SJSA1 (cell line): ENCODE measurements at regions not wholly inside any gene's neighbourhood (a gene's known extent, or its start where the extent isn't known, plus 50 kb on each side); places are given as distances from the start of the nearest gene placed in this dataset.
"Not testable (repeated sequence)": the region's sequence is repeated elsewhere in the genome, so short reads cannot be mapped to it uniquely, and the experiment has no call there.

Experiments used
- DNase-seq, 2 experiments: peaks; one replicate each; pipeline ENCODE4 v3.0.0-alpha.2; 2015 to 2020; ENCODE audit warnings: low spot score in 2 of 2, low read depth in 1 of 2
- H3K27ac ChIP-seq: fragments of 250-450 bp; sonication (Bioruptor Pico); 2 replicates; pipeline ENCODE4 v1.5.1; 2020; ENCODE audit warnings: mild to moderate bottlenecking, moderate library complexity
- H3K27me3 ChIP-seq: fragments of 250-450 bp; sonication (Bioruptor Pico); replicated peaks from 2 replicates; pipeline ENCODE4 v1.5.1; 2020; ENCODE audit warnings: mild to moderate bottlenecking, moderate library complexity
- H3K36me3 ChIP-seq: fragments of 250-450 bp; sonication (Bioruptor Pico); 2 replicates; pipeline ENCODE4 v1.5.1; 2020; ENCODE audit warnings: mild to moderate bottlenecking
- H3K4me1 ChIP-seq: fragments of 250-450 bp; sonication (Bioruptor Pico); replicated peaks from 2 replicates; pipeline ENCODE4 v1.6.1; 2021; ENCODE audit warnings: mild to moderate bottlenecking
- H3K4me3 ChIP-seq: fragments of 250-450 bp; sonication (Bioruptor Pico); 2 replicates; pipeline ENCODE4 v1.5.1; 2020; ENCODE audit warnings: mild to moderate bottlenecking
- H3K9me3 ChIP-seq: fragments of 250-450 bp; sonication (Bioruptor Pico); replicated peaks from 2 replicates; pipeline ENCODE4 v1.5.1; 2020; ENCODE audit warnings: mild to moderate bottlenecking

GRCh38 chr5:147141580-147141979, 93.2 kb upstream of the STK32A start:
- H3K27me3 ChIP-seq, H3K9me3 ChIP-seq, H3K4me3 ChIP-seq, H3K4me1 ChIP-seq, H3K27ac ChIP-seq, DNase-seq, H3K36me3 ChIP-seq: not testable (repeated sequence)

- Histone ChIP-seq H3K4me1 (no peaks in the 10 kb centered on the region), H3K36me3 (no peaks in the 10 kb centered on the region), H3K4me3 (no peak overlapping the region), H3K27me3 (no peaks in the 10 kb centered on the region), H3K27ac (no peak overlapping the region), H3K9me3 (no peaks in the 10 kb centered on the region)
- DNase-seq, result no peak
Observed at GRCh38 chr5:147143215-147143614, 91.6 kb upstream of the STK32A start.

GRCh38 chr5:147145328-147145727, 89.5 kb upstream of the STK32A start:
- Histone ChIP-seq H3K4me1 (no peaks in the 10 kb centered on the region), H3K9me3 (no peaks in the 10 kb centered on the region), H3K36me3 (no peaks in the 10 kb centered on the region), H3K4me3 (no peak overlapping the region), H3K27ac (no peak overlapping the region), H3K27me3 (no peaks in the 10 kb centered on the region)
- DNase-seq, result no peak

GRCh38 chr5:147148715-147149114, 86.1 kb upstream of the STK32A start:
- no peaks in the 10 kb centered on the region for H3K9me3 ChIP-seq
- no peak overlapping the region for H3K27ac ChIP-seq

GRCh38 chr5:147152086-147152485, 82.7 kb upstream of the STK32A start:
- no peak overlapping the region for H3K4me3 ChIP-seq
- H3K9me3 ChIP-seq, result no peaks in the 10 kb centered on the region
- no peaks in the 10 kb centered on the region for H3K4me1 ChIP-seq
- H3K27me3 ChIP-seq, result peaks cover 2% of the 10 kb centered on the region; the same call in 1 of the 2 replicates
- no peak for DNase-seq
- no peak overlapping the region for H3K27ac ChIP-seq
- no peaks in the 10 kb centered on the region for H3K36me3 ChIP-seq

More at GRCh38 chr5:147148715-147149114, 86.1 kb upstream of the STK32A start:
- Histone ChIP-seq H3K27me3 (0 out of 2 replicates have a peak, but pooled peaks cover 2% of the 10 kb centered on the region), H3K36me3 (no peaks in the 10 kb centered on the region), H3K4me1 (no peaks in the 10 kb centered on the region), H3K4me3 (no peak overlapping the region)
- no peak for DNase-seq

GRCh38 chr5:147154809-147155208, 80.0 kb upstream of the STK32A start:
- Histone ChIP-seq H3K27me3 (peaks cover 2% of the 10 kb centered on the region; the same call in 1 of the 2 replicates), H3K36me3 (no peaks in the 10 kb centered on the region), H3K27ac (no peak overlapping the region), H3K4me3 (no peak overlapping the region), H3K4me1 (no peaks in the 10 kb centered on the region), H3K9me3 (no peaks in the 10 kb centered on the region)
- DNase-seq, result no peak

GRCh38 chr5:147156012-147156411, 78.8 kb upstream of the STK32A start:
- no peak for DNase-seq
- no peak overlapping the region for H3K4me3 ChIP-seq
- no peaks in the 10 kb centered on the region for H3K36me3 ChIP-seq
- H3K27ac ChIP-seq, result no peak overlapping the region
- no peaks in the 10 kb centered on the region for H3K4me1 ChIP-seq
- no peaks in the 10 kb centered on the region; the same call in 1 of the 2 replicates for H3K27me3 ChIP-seq
- H3K9me3 ChIP-seq, result no peaks in the 10 kb centered on the region

GRCh38 chr5:147160902-147161700, 73.7 kb upstream of the STK32A start:
- no peak overlapping the region for H3K4me3 ChIP-seq
- no peaks in the 10 kb centered on the region for H3K9me3 ChIP-seq
- DNase-seq, result no peak
- no peaks in the 10 kb centered on the region for H3K4me1 ChIP-seq
- no peaks in the 10 kb centered on the region for H3K36me3 ChIP-seq
- H3K27ac ChIP-seq, result no peak overlapping the region
- peaks cover 2% of the 10 kb centered on the region; the same call in 1 of the 2 replicates for H3K27me3 ChIP-seq

GRCh38 chr5:147162740-147163139, 72.1 kb upstream of the STK32A start:
- DNase-seq, result no peak
- Histone ChIP-seq H3K9me3 (no peaks in the 10 kb centered on the region), H3K4me3 (no peak overlapping the region), H3K36me3 (no peaks in the 10 kb centered on the region), H3K27me3 (peaks cover 2% of the 10 kb centered on the region; the same call in 1 of the 2 replicates), H3K27ac (no peak overlapping the region), H3K4me1 (no peaks in the 10 kb centered on the region)

- Histone ChIP-seq H3K27me3 (no peaks in the 10 kb centered on the region), H3K27ac (no peak overlapping the region), H3K36me3 (no peaks in the 10 kb centered on the region), H3K4me3 (no peak overlapping the region), H3K9me3 (no peaks in the 10 kb centered on the region), H3K4me1 (no peaks in the 10 kb centered on the region)
- no peak for DNase-seq
Observed at GRCh38 chr5:147167529-147167928, 67.3 kb upstream of the STK32A start.

- no peaks in the 10 kb centered on the region for H3K4me1 ChIP-seq
- H3K27me3 ChIP-seq, result no peaks in the 10 kb centered on the region
- no peaks in the 10 kb centered on the region for H3K36me3 ChIP-seq
- no peak for DNase-seq
- no peak overlapping the region for H3K27ac ChIP-seq
- no peaks in the 10 kb centered on the region for H3K9me3 ChIP-seq
- H3K4me3 ChIP-seq, result no peak overlapping the region
Observed at GRCh38 chr5:147168578-147169327, 66.1 kb upstream of the STK32A start.

- H3K4me1 ChIP-seq, result no peaks in the 10 kb centered on the region
- H3K27ac ChIP-seq, result no peak overlapping the region
- no peak overlapping the region for H3K4me3 ChIP-seq
- no peak for DNase-seq
- H3K9me3 ChIP-seq, result no peaks in the 10 kb centered on the region
- no peaks in the 10 kb centered on the region for H3K36me3 ChIP-seq
- H3K27me3 ChIP-seq, result no peaks in the 10 kb centered on the region
Observed at GRCh38 chr5:147169399-147169798, 65.4 kb upstream of the STK32A start.

GRCh38 chr5:147169901-147170300, 64.9 kb upstream of the STK32A start:
- no peak for DNase-seq
- H3K27me3 ChIP-seq, result no peaks in the 10 kb centered on the region
- no peak overlapping the region for H3K27ac ChIP-seq
- no peaks in the 10 kb centered on the region for H3K4me1 ChIP-seq
- no peaks in the 10 kb centered on the region for H3K9me3 ChIP-seq
- H3K36me3 ChIP-seq, result no peaks in the 10 kb centered on the region
- H3K4me3 ChIP-seq, result no peak overlapping the region

GRCh38 chr5:147170603-147171002, 64.2 kb upstream of the STK32A start:
- no peak for DNase-seq
- H3K27ac ChIP-seq, result no peak overlapping the region
- no peaks in the 10 kb centered on the region for H3K9me3 ChIP-seq
- no peaks in the 10 kb centered on the region for H3K36me3 ChIP-seq
- no peaks in the 10 kb centered on the region for H3K27me3 ChIP-seq
- H3K4me3 ChIP-seq, result no peak overlapping the region
- no peaks in the 10 kb centered on the region for H3K4me1 ChIP-seq
